HG03097 (cell line): ENCODE measurements at regions not wholly inside any gene's neighbourhood (a gene's known extent, or its start where the extent isn't known, plus 50 kb on each side); places are given as distances from the start of the nearest gene placed in this dataset.
"Not testable (repeated sequence)": the region's sequence is repeated elsewhere in the genome, so short reads cannot be mapped to it uniquely, and the experiment has no call there.

Source experiments
- ATAC-seq: cut with Tn5 transposase; IDR thresholded peaks from one replicate; pipeline ENCODE4 v1.9.1; 2021; ENCODE audit not compliant: unreplicated experiment, low FRiP score

DNA sequence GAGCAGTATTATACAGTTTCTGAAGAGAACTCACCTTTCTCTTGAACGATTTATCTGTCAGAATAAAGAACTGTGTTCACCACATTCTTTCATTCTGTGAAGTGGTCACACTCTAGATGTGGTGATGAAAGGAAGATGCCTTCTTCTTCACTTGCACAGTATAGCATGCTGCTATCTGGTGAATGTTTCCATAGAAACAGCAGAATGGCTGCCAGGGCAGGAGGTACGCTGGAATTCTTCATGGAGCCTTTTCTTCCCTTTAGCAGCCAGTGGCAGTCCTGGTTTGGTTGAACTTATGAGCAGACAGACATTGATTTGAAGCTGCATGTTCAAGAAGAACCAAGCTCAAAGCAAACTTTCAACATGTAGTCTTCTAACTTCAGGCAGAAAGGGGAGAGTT is 1157.9 kb upstream of the LRRTM1 start:
- ATAC-seq = no peak

DNA sequence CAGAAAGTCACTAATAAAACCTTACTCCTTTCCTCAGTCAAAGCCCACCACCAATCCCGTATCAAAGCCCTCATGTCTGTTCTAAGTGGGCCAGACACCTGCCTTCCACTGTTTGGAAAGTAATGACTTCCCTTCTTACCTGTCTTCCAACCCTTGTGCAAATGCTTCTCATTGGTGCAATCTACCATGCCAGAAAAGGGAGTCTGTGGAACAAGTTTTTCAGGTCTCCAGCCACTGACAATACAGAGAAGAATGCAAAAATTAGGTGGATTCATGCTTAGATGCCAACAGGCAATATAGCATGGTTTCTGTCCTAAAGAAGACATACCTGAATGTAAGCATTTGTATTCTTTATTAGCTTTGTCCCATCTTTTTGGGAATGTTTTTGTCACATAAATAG is 1140.6 kb upstream of the LRRTM1 start:
- no peak for ATAC-seq

DNA sequence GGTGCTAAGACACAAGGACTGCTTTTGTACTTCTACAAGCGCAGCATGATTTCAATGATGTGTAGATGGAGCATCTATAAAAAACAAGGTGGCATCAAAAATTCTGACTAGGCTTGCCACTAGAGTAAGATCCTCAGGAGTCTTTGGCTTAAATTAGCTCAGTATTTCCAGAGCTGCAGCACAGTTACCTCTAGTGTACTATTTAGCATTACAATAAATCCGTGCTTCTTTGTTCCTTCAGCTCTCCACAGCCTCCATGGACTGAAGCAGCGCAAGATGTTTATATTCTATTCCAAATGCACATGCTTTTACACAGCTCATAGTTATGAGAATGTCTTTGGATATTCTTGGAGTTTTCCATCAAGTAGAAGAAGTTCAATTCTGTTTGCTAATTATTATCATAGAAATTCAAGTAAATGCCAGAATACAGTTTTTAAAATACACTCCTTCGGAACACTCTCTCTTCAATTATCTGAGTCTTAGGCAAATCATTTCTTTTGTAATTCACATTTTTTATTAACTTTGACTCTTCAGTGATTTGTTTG is 1133.0 kb upstream of the LRRTM1 start:
- no peak for ATAC-seq

DNA sequence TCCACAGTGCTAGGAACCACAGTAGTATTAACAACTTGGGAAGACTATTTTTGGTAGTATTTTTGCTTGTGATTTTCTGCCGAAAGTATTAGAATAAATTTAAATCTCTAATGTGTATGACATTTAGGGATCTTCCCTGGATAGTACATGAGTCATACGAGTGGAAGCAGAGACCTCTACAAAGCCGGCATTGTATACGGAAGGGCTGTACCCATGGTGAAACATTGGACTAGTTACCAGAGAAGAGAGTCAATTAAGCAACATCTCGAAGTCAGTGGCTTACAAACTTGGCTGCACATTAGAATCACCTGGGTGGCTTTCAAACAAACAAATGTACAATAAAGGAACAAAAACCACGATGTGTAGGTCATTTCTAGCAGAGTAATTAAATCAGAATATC is 1131.7 kb upstream of the LRRTM1 start:
- no peak for ATAC-seq

DNA sequence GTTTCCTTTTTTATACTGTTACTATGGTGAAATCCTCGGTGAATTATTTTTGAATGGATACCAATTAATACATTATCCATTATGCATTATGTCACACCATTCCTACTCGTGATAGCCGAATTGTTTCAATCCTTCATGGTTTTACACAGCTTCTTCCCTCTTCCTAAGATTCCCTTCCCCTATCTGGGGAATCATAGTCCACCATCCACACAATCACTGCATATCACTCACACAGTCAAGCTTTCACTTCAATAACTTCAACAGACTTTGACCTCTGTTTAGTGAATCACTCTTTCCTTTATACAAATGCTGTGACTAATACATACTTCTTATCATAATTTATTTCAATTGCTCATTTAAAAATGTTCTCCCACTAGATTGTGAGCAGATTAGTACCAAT is 1108.1 kb upstream of the LRRTM1 start:
- no peak for ATAC-seq

DNA sequence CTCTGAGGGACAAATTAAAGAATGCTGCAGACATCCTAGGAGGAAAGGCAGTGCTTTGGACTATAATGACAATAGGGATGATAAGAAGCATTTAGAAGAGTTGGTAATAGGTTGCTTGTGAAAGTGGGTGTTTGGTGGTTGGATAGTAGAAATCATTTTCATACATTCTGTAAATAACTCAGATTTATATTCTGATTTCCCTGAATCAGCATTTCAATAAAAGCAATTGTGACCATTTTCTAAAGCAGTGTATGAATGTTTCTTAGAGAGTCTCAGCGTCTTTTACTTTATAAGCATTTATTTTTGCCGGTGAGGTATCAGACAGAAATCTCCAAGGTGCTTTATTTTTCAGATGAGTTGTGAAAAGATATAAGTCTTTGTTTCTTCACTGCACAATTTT is 1099.0 kb upstream of the LRRTM1 start:
- no peak for ATAC-seq

DNA sequence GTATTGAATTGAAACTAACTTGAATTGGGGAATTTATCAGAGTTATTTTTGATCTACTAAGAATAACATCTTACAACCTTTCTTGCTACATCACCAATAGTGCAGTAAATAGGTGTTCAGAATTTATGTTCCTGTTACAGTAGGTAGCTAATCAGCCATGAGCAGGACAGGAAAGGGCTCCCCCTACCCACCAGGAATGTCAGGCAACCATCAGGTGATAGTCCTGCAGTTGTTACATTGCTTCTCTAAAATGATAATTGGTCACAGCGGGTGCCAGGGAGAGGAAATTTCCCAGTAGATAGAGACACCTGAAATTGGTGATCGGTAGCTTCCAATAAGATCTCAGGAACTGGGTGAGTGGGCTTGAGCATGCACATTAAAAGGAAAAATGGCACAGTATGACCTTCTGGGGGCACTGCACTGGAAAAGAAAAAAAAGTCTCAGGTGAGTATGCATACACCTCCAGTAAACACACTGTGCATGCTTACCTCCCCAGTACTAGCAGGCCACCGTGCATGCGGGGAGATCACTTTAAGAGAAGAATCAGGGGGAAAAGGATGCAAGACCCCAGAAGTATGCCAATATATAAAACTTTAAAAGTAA is 1092.0 kb upstream of the LRRTM1 start:
- no peak for ATAC-seq

DNA sequence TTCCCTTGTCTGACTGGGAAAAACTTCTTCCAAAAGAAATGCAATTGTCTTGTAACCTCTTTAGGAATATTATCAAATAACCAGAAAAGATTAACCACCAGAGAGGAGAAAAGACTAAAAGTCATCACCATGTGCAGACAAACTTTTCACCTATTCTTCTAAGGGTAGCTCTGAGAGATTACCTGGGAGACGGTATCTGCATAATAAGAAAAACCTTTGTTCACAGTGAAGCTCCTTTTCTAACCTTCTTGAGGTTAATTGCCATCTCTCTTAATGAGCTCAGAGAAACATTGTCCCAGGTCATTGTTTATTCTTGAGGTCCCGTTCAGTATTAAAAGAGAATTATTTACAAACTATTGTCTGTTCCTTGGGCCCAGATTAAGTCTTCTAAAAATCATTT is 1091.2 kb upstream of the LRRTM1 start:
- no peak for ATAC-seq

DNA sequence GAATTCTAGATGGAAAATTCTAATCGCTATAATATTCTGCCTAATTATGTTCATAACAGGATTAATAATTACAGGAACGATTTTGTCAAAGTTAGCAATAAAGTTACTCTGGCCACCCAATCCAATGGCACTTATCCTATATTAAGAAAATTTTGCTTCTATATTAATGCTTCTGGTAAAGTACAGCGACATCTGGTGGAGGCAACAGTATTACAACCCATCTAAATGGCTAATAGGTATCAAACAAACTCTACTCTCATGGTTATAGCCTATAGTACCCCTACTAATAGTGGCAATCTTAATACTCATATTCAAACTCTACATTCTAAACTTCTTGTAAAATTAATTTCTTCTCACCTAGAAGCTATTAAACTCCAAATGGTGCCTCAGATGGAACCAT is 1084.7 kb upstream of the LRRTM1 start:
- ATAC-seq = no peak

DNA sequence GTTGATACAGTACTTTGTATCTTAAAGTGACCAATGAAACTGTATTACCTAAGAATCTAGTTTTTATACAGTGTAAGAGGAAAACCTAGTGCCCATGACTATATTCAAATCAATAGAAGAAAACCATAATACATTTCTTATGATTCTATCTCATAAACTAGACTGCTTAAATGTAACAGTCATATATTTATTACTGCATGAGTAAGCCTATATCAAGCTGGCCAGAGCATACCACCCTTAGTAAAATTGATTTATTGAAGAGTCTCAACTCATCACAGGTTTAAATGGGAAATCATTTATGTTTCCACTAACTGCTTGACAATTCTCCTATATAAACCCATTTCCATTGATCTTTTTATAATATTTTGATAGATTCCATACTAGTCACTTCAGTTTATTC is 1059.2 kb upstream of the LRRTM1 start:
- no peak for ATAC-seq

DNA sequence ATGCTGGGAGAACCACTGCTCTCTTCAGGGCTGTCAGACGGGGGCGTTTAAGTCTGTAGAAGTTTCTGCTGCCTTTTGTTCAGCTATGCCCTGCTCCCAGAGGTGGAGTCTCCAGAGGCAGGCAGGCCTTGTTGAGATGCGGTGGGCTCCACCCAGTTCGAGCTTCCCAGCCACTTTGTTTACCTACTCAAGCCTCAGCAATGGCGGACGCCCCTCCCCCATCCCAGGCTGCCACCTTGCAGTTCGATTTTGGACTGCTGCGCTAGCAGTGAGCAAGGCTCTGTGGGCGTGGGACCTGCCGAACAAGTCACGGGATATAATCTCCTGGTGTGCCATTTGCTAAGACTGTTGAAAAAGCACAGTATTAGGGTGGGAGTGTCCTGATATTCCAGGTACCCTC is 1057.9 kb upstream of the LRRTM1 start:
- not testable (repeated sequence) for ATAC-seq

DNA sequence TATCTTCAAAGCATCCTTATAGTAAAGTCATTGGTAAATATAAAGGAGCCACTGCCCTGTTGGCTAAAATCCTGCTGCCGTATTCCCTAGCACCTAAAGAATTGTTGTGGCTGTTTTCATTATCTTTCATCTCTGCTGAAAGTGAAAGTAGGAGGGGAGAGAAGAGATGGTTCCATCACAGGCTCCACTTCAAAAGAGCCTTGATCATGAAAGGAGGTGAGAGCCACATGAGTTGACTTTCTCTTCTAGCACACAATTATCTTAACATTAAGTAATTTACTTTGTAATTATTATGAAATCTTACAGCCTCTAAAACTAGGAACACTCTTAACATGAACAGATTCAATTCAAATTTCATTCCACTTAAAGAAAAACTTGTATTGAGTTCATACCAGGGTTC is 1050.9 kb upstream of the LRRTM1 start:
- no peak for ATAC-seq

DNA sequence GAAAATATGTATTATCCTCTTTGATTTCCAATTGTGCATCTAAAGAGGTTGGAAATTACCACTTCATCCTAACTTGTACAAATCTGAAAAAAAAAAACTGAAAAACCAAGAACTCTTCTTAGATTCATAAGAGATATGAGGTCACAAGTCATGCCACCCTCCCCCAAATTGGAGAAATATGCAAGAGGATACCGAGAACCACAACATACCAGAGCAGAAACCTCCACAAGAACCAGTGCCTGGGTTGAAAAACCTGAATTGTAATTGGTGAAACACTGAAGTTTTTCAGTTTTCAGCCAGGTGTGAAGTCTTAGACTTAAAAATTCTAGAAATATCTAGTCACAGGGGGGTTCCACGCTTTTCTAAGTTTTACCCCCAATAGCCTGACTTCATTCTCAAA is 1029.5 kb upstream of the LRRTM1 start:
- ATAC-seq = no peak

DNA sequence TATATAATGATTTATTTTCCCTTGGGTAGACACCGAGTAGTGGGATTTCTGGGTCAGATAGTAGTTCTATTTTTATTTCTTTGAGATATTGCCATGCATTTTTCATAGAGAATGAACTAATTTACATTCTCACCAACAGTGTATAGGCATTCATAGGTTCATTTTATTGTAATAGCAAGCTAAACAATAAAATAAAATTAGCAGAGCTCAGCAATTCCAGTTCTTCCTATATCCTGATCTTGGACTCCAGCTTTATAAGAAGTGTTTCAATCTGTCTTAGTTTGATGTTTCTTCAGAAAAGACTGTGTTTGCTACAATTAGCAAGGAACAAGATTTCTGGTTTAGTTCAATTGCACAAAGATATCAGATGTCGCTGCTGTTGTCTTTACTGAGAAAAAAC is 1024.4 kb upstream of the LRRTM1 start:
- ATAC-seq = no peak

DNA sequence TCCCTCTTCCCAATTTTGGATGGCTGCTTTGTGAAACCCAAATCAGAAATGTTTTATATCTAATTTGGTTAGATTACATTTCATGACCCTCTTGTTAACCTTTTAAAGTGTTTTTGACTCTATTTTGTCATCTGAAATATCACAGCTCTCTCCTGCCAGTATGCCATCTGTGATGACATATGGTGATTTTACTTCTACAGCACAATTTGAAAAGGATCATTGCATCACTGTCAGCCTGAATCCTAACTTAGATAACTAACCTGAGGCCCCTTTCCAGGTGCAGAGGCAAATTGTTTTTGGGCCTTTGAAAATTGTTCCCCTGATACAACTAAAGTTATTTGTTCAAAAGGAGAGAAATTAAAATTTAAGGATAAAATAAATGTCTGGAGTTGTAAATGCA is 1023.4 kb upstream of the LRRTM1 start:
- ATAC-seq = no peak

DNA sequence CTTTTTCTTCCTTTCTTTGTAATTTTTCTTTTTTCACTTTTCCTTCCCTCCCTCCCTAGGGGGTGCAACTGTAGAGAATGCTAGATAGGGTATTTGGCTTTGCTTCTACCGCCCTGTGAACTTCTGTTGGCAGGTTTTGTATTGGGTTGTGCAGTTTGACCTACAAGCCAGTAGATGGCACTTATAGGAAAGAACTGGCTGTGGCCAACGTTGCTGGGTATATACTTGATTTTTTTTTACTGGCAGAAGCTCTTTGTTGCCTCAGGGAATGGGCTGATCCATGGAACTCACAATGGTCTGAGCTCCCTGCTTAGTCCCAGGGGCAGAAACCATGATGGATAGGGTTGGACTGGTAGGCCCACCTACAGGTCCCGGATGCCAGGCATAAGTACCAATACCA is 1019.5 kb upstream of the LRRTM1 start:
- no peak for ATAC-seq

DNA sequence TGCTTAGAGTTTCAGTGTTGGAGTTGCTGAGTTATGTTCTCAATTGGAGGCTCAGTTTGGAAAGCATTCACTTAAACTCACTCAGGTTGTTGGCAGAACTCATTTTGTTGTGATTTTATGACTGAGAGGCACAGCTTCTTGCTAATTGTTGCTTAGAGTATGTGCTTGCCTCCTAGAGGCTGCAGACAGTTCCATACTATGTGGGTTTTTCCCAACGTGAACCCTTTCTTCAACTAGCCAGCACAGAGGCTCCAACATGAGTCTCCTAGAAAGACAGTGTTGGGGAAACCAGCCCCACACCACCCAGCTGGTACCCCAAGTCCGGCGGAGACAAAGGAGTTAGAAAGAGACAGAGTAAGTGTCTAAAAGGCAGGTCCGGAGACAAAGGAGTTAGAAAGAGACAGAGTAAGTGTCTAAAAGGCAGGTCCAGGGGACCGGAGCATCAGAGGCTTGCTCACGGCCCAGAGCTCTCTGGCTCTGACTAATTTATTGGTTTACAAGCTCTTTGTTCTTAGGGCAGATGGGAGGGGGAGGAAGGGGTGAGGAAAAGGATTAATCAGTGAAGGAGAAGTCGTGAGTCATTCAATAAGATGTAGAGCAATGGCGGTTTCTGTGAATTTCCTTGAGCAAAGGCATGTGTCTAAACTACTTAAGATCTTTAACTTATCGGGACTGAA is 999.7 kb upstream of the LRRTM1 start:
- no peak for ATAC-seq

DNA sequence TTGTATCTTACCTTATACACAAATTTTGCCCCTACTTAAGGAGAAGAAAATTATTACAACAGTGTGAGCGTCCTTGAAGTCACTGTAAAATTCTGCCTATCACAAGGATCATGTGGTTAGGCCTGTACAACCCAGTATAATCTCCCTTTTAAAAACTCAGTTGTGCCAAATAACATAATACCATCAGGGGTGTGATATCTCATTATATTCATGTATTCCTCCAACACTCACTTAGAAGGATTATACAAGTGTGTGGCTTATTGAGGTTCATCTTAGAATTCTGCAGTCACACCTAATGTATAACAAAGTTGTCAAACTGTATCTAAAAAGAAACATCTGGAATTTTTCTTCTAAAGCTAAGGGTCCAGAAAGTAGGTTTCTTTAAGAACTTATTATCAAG is 998.8 kb upstream of the LRRTM1 start:
- ATAC-seq = no peak

DNA sequence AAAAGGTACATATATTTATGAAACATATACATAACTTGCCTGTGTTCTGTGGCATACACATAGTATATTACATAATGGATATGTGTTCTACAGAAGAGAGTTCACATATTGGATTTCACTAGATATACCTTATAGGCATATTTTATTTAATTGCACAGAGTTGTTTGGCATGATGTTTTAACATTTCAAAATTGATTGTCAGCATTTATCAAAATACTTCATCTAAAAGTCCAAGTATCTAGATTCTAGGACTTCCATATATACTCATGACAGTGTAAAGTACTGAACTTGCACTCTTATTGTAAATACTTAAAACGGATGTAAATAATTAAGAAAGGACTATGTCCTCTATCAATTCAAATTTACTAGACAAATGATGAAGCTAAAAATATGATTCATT is 995.3 kb upstream of the LRRTM1 start:
- ATAC-seq = no peak

DNA sequence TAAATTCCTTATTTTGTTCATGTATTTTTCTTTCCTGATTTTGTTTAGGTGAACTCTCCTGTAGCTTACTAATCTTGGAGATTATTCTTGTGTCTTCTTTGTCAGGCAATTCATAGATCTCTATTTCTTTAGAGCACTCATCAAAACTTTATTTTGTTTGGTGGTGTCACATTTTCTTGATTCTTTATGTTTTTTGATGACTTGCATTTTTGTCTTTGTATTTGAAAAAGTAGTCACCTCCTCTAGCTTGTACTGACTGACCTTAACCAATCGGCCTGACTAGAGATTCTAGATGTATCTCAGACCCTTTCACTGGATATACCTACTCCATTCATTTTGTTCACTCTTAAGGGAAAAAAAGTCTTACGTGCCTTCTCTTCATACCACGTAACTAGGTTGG is 986.3 kb upstream of the LRRTM1 start:
- no peak for ATAC-seq

DNA sequence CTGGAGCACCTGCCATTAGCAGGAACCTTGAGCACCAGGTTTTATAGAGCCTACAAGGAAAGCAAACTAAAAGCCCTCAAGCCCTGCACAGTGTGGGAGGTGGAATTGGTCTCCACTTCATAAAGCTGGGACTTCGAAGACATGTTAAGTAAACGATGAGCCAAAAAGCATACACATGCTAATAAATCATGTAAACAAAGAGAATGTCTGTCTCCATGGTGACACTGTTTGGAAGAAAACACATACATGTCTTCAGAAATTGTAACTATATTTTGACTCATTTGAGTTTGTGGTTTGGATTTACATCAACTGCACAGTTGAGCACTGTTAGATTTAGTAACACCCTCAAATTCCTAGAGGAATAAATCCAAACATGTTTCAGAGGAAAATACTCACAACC is 978.5 kb upstream of the LRRTM1 start:
- ATAC-seq = no peak

DNA sequence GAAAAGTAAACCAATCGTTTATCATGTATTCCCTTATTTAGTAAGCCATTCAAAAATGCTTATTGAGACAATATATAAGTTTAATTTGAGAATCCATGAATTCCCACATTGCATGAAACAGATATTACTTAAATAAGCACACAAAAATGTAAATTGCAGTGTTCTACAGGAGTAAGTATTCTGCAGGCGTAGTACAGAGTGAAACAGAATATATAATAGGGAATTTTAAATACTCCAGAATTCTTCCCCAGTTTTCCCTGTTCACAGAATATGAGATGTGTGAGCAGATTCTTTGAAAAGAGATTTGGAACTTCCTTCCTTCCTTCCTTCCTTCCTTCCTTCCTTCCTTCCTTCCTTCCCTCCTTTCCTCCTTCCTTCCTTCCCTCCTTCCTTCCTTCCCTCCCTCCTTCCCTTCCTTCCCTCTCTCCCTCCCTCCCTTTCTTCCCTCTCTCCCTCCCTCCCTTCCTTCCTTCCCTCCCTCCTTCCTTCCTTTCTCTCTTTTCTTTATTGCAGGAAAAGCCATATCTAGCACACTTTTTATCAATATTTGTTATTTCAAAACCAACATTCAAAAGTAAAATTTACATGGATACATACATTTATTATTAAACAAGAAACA is 977.7 kb upstream of the LRRTM1 start:
- ATAC-seq = no peak
